Esophagus squamous epithelium (tissue), 4 donors: ENCODE measurements at regions not wholly inside any gene's neighbourhood (a gene's known extent, or its start where the extent isn't known, plus 50 kb on each side); places are given as distances from the start of the nearest gene placed in this dataset.

Experiments
- POLR2A ChIP-seq, 4 donors: fragments of 450-650 bp; IDR thresholded peaks; one replicate each; pipeline ENCODE4 v1.6.1; 2017; ENCODE audit warnings: antibody characterized with exemption in 4 of 4, mild to moderate bottlenecking in 4 of 4, moderate library complexity in 3 of 4
- TF ChIP-seq, protein P1 (sequence below), 6 experiments: fragments of 450-650 bp in 4 of 6; fragments of 200-600 bp in 2 of 6; sonication (generic) in 2 of 6; IDR thresholded peaks; one replicate each; pipeline ENCODE4 v1.5.1; 2016 to 2019; ENCODE audit warnings: antibody characterized with exemption in 6 of 6, mild to moderate bottlenecking in 4 of 6, moderate library complexity in 4 of 6

DNA sequence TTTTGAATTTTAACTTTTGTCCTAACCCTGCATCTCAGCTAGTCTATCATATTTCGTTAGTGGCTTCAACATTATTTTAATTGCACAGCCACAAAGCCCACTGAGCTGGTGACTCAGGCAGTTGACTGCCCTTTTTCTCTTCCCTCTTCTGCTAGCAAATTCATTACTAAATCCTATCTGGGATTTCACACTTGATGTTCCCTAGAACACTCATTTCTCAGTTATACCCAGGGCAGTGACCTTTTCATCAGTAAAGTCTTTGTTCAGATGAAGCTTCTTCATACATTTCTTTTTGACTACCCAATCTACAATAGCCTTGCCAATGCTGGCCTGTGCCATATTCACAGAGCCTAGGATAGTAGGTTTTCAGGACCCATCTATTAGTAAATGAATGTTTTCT lies 107.0 kb downstream of the ATXN7L3B start:
- TF ChIP-seq, protein P1, sequence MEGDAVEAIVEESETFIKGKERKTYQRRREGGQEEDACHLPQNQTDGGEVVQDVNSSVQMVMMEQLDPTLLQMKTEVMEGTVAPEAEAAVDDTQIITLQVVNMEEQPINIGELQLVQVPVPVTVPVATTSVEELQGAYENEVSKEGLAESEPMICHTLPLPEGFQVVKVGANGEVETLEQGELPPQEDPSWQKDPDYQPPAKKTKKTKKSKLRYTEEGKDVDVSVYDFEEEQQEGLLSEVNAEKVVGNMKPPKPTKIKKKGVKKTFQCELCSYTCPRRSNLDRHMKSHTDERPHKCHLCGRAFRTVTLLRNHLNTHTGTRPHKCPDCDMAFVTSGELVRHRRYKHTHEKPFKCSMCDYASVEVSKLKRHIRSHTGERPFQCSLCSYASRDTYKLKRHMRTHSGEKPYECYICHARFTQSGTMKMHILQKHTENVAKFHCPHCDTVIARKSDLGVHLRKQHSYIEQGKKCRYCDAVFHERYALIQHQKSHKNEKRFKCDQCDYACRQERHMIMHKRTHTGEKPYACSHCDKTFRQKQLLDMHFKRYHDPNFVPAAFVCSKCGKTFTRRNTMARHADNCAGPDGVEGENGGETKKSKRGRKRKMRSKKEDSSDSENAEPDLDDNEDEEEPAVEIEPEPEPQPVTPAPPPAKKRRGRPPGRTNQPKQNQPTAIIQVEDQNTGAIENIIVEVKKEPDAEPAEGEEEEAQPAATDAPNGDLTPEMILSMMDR (IDR thresholded peaks at IDR 0.05) = no peak
- TF ChIP-seq POLR2A (IDR thresholded peaks at IDR 0.05) = no peak
